ENCODE measurements at regions not wholly inside any gene's neighbourhood (a gene's known extent, or its start where the extent isn't known, plus 50 kb on each side); places are given as distances from the start of the nearest gene placed in this dataset.

GRCh38 chr2:217652761-217653639 lies 349.8 kb downstream of the TNS1 start:
- TF ChIP-seq, protein P1, sequence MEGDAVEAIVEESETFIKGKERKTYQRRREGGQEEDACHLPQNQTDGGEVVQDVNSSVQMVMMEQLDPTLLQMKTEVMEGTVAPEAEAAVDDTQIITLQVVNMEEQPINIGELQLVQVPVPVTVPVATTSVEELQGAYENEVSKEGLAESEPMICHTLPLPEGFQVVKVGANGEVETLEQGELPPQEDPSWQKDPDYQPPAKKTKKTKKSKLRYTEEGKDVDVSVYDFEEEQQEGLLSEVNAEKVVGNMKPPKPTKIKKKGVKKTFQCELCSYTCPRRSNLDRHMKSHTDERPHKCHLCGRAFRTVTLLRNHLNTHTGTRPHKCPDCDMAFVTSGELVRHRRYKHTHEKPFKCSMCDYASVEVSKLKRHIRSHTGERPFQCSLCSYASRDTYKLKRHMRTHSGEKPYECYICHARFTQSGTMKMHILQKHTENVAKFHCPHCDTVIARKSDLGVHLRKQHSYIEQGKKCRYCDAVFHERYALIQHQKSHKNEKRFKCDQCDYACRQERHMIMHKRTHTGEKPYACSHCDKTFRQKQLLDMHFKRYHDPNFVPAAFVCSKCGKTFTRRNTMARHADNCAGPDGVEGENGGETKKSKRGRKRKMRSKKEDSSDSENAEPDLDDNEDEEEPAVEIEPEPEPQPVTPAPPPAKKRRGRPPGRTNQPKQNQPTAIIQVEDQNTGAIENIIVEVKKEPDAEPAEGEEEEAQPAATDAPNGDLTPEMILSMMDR (IDR thresholded peaks at IDR 0.05): no peak
- Histone ChIP-seq H3K27ac (no peak overlapping the region), H3K36me3 (no peaks in the 10 kb centered on the region)

DNA sequence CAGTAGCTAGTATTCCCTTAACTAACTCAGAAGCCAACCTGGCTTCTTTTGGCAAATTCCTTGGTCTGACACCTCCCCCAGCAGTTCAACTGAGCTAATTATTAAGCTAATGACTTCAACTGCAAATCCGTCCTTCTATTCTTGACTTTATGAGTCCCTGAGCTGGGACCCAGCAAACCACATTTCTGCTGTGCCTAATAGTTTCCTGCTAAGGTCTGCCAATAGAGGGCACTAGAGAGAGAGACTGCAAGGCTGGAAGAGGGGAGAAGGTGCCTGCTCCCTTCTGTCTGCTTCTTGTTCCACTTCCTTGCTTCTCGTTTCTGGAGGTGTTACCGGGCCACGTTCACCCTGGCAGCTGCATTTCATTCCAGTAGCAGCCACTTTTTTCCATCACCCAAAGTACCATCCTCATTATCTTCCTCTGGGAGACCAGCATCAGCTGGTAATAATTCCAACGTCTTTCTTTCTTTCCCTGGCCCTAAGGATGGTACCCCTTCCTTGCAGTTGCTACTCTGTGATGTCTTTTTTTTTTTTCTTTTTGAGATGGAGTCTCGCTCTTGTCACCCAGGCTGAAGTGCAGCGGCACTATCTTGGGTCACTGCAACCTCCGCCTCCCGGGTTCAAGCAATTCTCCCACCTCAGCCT lies 352.0 kb downstream of the TNS1 start:
- TF ChIP-seq, protein P1 (IDR thresholded peaks at IDR 0.05): no peak
- no peaks in the 10 kb centered on the region for H3K9me3 ChIP-seq
- no peak overlapping the region for H3K27ac ChIP-seq
- H3K27me3 ChIP-seq: peaks cover 9% of the 10 kb centered on the region
- no peaks in the 10 kb centered on the region for H3K4me1 ChIP-seq (ENCODE audit: control insufficient read depth in 1 of 2, insufficient read depth in 1 of 2, low read depth in 1 of 2, low read length in 1 of 2)
- no peak overlapping the region for H3K4me3 ChIP-seq (ENCODE audit: low read depth in 1 of 2, low read length in 1 of 2)
- H3K36me3 ChIP-seq: no peaks in the 10 kb centered on the region

More at GRCh38 chr2:217652761-217653639, 349.8 kb downstream of the TNS1 start:
- H3K9me3 ChIP-seq: no peaks in the 10 kb centered on the region
- no peaks in the 10 kb centered on the region for H3K4me1 ChIP-seq (ENCODE audit: control insufficient read depth in 1 of 2, insufficient read depth in 1 of 2, low read depth in 1 of 2, low read length in 1 of 2)
- H3K27me3 ChIP-seq: peaks cover 9% of the 10 kb centered on the region
- H3K4me3 ChIP-seq (ENCODE audit: low read depth in 1 of 2, low read length in 1 of 2): no peak overlapping the region

DNA sequence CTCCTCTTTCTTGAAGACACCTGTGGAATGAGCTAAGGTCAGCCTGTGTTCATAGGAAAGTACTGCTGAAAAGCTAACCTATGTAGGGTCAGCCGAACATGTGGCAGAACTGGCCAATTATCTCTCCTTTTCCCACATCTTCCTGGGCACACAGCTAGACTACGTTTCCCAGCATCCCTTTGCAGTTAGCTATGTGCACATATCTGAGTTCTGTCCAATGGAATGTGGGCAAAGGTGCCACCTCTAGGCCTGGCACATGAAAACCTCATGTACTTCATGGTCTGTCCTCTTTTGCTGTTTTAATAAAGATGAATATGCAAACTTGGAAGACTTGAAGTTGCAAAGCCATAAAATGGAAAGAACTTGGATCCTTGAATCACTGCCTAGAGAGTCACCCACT lies 352.6 kb downstream of the TNS1 start:
- Histone ChIP-seq H3K9me3 (no peaks in the 10 kb centered on the region), H3K4me3 (ENCODE audit: low read depth in 1 of 2, low read length in 1 of 2) (no peak overlapping the region), H3K27ac (no peak overlapping the region), H3K36me3 (no peaks in the 10 kb centered on the region), H3K4me1 (ENCODE audit: control insufficient read depth in 1 of 2, insufficient read depth in 1 of 2, low read depth in 1 of 2, low read length in 1 of 2) (no peaks in the 10 kb centered on the region), H3K27me3 (peaks cover 9% of the 10 kb centered on the region)
- TF ChIP-seq, protein P1 (IDR thresholded peaks at IDR 0.05): no peak

GRCh38 chr2:217647925-217648324 lies 354.9 kb downstream of the TNS1 start:
- no peaks in the 10 kb centered on the region for H3K4me1 ChIP-seq (ENCODE audit: control insufficient read depth in 1 of 2, insufficient read depth in 1 of 2, low read depth in 1 of 2, low read length in 1 of 2)
- no peaks in the 10 kb centered on the region for H3K27me3 ChIP-seq
- TF ChIP-seq, protein P1 (IDR thresholded peaks at IDR 0.05): no peak
- no peak overlapping the region for H3K4me3 ChIP-seq (ENCODE audit: low read depth in 1 of 2, low read length in 1 of 2)
- H3K36me3 ChIP-seq: no peaks in the 10 kb centered on the region
- no peaks in the 10 kb centered on the region for H3K9me3 ChIP-seq
- no peak overlapping the region for H3K27ac ChIP-seq

GRCh38 chr2:217647226-217647625 lies 355.6 kb downstream of the TNS1 start:
- H3K27ac ChIP-seq: no peak overlapping the region
- no peak overlapping the region for H3K4me3 ChIP-seq (ENCODE audit: low read depth in 1 of 2, low read length in 1 of 2)
- H3K9me3 ChIP-seq: no peaks in the 10 kb centered on the region
- H3K36me3 ChIP-seq: no peaks in the 10 kb centered on the region
- H3K27me3 ChIP-seq: no peaks in the 10 kb centered on the region
- no peaks in the 10 kb centered on the region for H3K4me1 ChIP-seq (ENCODE audit: control insufficient read depth in 1 of 2, insufficient read depth in 1 of 2, low read depth in 1 of 2, low read length in 1 of 2)
- TF ChIP-seq, protein P1 (IDR thresholded peaks at IDR 0.05): no peak

All from neutrophil (primary cell).